ENCODE measurements at regions not wholly inside any gene's neighbourhood (a gene's known extent, or its start where the extent isn't known, plus 50 kb on each side); places are given as distances from the start of the nearest gene placed in this dataset.

DNA sequence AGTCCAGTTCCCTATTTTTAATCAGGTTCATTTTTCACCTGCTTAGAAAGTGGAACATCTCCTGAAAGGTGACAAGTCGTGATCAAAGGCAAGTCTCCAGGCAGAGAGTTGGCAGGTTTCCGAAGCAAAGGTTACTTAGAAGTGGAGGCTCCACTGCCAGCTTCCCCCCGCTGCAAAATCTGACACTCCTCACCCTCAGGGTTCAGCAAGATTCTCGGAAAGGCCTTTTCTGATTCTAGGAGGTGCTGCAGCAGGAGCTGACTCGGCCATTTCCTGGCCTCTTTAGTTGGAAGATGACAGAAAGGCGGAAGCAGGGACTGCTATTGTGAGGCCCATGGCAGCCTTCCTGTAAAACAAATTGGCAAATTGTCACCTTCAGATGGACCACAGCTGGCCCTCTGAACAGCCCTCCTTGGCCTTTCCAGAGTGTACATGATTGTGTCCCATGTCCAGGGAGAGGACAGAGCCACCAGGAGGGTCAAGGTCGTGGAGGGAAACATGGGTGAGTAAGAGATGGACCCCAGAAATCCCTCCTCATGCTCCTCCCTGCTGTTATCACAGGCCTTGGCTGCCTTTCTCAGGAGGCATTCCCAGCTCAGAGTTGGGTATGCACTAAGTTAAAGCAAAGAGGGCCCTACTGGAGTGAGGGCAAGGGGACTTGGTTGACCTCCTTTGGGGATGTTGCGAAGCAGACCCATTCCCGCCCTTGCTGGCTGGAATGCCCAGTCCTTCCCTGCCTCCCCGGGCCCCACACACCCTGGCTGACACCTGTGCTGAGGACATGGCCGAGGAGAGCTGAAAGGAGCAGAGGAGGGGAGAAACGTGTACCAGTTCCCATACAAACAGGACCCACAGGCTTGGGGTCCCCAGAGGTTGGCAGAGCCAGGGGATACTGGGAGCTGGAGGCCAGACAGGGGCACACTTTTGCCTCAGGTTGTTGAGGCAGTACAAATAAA lies 115.5 kb upstream of the IRF2BP2 start:
- DNase-seq, result peak; percentile 81

DNA sequence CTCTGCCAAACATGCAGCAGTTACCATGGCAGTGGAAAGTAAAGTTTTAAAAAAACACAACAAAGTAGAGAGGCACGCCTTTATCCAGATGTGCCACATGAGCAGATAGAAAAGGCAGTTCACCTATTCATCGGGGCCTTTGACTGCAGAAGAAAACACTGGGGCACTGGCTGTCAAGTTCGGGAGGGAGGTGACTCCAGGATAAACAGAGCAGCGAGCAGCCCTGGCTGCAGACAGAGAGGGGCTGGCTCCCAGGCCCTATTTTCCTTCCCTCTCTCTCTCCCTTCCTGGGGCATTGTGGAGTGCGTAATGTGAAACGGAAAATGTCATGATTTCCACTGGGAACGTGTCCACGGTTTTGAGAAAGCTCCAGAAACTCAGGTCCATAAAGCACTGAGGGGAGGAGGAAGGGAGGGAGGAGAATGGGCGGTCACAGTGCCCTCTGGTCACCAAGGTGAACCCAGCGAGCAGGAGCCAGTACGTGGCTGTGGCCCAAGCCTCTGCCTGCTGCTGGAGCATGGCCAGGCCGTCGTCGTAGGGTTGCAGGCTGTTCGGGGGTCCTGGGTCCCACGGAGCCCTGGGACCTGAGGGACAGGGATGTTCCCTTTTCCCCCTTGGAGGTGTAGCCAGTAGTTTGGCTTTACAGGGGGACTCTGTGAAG lies 114.7 kb upstream of the IRF2BP2 start:
- DNase-seq, result peak; percentile 76

DNA sequence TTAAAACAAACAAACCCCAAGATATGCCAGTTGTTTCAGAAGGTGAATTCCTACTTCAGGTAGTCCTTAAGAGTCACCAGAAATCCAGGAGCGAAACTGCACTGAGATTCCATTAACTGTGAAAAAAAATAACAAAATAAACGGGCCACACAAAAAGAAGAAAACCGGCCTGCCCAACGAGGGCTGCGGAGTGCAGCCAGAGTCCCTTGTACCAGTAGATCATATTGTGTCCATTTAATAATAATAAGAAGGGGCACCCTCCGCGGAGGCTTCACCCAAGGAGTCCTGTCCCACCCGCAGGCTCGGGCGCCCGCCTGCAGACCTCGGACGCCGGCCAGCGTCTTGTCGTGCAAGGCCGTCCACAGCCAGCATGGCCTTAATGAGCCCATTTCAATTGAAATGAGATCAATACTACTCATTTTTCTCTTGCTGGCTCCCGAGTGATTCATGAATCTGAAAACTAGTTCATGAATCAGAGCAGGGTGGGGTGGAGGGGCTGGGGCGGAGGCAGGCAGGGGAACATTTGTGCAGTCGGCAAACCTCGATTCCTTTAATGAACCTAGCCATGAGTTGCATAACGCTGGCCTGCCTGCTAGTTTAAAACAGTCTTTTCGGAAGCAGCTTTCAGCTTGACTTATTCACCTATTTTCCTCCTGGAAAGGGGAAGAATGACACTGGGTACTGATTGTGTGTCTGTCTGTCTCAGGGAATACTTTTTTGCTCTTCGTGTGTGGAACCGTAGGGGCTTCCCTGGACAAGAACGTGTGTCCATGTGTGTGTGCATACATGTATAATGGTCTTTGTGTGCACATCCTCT lies 113.1 kb upstream of the IRF2BP2 start:
- peak; percentile 86 for DNase-seq

DNA sequence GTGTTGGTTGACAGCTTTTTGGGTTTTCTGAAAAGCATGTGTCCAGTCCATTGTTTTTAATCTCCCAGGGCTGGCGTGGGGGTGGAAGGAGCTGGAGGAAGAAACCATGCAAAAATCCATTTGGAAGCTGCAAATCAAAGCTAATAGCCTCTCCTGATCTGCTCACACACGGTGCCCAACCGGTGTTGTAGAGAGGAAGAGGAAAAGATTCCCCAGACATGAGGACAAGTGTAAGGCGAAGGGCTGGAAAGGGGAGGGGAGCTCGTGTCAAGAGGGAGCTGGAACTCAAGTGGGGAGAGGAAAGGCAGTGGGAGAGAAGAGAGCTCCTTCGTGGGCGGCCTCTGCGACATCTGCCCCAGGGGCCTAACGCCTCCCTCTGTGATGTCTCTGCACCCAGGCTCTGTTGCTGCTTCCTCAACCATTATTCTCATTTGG lies 112.3 kb upstream of the IRF2BP2 start:
- no peak for DNase-seq

DNA sequence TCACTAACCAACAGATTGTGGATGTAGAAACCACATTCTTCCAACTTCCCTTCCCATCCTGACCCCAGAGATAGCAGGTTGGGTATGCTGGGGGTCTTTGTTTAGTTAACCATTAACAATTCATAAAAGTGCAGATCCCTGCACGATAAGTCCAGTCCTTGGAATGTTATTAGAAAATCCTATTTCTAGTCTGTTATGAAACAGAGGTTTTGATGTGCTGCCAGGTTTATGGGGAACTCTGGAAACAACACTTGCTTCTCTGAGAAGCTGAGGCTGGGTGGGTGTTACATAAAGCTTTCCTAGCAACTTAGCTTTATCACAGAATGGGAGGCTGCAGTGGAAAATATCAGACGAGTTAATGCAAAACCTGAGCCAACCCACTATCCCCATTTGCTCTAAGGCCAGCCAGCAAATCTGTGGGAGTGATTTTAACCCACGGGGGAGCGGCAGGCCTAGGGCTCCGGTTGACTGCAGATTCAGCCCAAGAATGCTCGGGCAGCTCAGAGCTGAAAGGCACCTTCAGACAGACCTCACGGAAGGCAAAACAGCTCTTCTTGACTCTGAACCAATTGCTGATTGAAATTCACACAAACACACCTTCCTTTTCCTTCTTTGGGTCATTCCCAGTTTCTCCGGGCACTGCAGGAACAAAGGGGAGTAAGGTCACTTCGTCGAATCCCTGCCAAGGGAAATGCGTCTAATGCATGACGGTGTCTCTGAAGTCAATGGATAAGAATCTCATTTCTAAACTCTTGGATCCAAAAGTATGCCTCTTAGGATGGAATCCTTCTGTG lies 111.7 kb upstream of the IRF2BP2 start:
- no peak for DNase-seq

DNA sequence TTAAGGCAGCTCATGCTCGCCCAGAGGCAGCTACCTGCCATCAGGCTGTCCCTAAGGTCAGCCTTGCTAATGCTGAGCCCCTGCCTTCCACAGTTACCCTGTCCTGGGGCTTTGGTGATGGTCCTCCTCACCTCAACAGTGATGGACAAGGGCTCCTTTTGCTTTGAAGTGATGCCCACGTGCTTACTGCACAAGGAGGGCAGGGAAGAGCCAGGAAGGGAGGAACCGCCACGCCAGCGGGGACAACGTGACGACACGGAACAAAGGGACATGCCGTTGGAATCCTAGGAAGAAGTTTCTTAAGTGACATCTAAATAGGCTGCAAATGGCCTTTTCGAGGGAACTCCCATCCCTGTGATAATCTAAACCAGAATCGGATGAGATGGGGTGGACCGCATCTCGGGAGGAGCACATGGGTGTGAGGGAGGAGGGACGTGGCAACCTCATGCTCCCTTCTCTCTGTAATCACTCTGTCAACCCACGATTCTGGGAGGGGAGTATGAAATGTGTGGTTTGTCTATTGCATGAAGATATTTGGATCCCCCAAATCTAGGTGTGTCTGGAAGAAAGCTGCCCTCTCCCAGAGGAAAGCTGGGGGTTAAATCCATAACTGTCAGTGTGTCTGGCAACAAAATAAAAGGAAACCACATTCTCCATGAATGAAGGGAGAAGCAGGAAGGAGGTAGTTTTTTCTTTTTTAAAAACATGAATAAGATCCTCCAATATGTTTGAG lies 110.9 kb upstream of the IRF2BP2 start:
- peak; percentile 56 for DNase-seq

DNA sequence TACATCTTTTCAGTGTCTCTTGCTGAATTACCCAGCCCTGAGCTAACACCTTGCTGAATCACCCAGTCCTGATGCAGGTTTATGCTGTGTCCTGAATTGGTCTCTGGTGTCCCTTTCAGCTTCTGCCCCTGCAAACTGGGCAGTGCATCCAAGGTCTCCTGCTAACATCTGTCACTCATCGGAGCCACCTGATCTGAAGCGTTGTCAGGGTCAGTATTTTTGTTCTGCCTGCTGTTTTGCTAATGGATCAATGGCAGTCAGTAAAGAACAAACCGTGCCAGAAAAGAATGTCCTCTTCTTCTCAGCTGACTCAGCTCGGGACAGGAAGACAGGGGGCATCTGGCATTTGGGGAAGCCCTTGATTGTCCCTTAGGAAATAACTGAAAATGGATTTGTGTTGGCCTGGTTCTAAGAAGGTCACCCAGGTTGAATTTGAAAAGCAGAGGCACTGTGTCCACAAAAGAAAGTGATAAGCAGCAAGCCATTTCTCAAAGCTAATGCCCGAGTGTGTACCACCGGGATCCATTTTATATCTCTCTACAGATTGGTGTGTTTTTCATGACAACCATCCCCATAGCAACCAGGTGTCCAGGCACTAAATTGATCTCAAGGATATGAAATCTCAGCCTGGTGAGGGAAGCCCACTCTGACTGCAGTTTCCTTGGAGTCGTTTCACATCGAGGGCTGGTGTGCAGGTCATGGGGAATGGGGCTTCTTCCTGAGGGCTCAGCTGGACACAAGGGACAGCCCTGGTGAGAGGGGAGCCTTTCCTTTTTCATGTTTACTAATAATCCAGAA lies 109.7 kb upstream of the IRF2BP2 start:
- peak; percentile 24 for DNase-seq

DNA sequence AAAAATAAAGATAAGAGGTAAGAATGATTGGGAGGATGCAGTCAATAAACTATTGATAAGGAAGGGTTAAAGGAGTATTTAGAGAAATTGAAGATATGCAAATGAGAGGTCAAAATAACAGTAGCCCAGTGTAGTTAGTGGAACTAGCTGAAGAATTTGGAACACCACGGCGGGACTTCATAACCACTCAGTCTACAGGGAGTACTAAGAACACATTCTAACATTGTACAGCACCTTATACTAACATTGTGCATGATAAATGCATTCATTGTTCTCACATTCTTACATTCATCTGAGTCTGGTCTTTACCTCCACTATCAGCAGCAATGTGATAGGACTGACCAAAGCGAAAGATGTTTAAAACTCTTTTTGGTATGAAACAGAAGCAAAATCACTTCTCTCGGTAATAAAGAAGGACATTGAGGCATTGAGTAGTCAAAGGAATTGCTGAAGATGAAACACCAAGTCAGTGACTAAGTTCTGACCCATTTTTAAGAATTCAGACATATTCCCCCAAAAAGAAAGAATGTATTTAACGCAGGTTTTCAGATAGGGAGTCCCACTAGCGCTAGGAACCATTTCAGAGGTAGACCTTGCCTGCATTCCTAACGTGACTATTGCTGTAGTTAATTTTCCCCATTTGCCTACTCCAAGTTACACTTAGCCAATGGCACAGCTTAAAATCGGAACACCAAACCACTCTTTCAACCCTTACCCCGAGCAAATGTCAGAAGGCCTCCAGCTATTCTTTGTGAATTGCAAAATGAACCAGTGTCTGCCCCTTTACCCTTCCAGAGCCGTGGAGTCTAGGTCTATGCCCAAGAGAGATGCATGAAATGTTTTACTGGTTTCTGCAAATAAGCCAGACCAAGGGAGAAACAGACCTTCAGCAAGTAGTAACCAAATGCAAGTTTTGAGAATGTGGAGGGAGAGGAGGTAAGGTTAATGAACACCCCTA lies 108.8 kb upstream of the IRF2BP2 start:
- no peak for DNase-seq

DNA sequence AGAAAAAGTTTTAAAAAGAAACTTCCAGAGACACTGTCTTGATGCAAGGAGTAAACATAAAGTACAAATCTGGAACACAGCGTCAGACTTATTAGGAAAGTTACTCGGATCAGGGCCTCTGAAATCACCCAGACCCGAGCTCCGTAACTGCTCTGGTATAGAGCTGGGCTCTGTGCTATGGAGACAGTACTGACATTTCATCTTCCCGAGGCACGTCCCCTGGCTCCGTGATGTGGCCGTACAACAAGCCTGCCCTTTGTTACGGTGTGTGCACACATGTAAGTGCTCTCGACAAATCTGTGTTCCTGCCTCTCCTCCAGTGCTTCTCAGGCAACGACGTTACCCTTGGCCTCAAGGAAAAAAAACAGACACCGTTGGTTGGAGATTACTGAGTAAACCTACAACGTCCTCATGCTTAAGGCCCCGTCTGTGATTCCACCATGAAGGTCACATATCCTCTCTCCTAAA lies 107.0 kb upstream of the IRF2BP2 start:
- no peak for DNase-seq

DNA sequence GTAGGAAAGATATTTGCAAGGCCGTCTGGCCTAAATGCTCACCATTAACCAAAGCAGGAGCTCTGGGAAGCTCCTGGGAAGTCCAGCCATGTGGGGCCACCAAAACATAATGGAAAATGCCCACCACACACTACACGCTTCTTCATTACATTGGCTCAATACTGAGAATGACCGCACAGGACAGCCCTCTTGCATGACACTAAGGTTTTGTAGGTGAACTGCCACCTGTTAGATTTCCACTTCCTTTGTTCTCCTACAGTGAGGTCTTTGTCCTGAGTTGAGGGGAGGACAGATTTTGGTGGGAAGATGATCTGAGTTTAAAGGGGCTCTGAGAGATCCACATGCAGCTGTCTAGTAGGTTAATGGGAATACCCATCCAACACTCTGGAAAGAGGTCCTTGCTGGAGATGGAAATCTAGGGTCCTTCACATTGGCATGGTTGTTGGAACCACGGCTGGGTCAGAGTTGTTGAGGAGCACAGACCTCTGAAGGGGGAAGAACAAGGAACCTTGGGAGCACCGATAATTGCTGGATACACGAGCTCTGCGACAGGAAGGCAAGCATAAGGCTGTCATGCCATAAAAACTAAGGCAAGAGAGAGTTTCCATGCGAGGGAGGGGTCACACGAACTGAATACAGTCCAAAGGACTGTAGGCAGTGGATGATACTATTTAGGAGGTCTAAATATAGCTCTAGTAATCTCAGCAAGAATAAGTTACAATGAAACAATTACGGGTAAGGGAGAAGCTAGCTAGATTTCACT lies 105.5 kb upstream of the IRF2BP2 start:
- no peak for DNase-seq

DNA sequence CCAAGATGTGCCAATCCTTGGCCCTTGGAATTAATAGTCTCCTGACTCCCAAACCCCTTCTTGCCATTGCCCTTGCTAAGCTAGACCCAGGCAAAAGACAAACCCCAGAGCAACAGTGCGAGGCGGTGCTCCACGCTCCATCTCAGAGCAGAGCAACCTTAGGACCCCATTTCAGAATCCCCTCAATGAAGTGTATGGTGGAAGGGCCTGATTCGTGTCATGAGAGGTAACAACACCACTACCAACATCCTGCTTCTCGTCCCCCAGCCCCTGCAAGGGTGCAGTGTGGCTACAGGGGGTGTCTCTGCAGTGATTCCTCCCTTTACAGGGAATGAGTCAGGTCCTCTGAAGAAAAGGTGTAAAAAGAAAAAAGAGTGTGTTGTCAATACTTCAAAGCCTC lies 103.9 kb upstream of the IRF2BP2 start:
- DNase-seq, result no peak

DNA sequence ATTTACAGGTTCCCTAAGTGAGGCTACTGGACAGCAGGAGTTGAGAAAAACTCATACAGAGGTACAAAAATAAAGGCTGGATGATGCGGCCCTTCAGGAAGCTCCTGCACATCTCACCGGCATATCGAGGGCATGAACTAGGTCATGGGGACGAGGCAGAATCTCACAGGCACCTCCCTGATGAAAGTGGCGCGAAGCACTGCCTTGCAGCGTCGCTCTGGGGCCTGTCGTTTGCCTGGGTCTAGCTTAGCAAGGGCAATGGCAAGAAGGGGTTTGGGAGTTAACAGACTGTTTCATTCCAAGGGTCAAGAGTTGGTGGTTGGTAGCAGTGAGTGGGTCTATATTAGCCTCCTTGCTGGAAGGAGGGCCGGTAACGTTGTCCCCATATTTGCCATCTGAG lies 103.5 kb upstream of the IRF2BP2 start:
- no peak for DNase-seq

DNA sequence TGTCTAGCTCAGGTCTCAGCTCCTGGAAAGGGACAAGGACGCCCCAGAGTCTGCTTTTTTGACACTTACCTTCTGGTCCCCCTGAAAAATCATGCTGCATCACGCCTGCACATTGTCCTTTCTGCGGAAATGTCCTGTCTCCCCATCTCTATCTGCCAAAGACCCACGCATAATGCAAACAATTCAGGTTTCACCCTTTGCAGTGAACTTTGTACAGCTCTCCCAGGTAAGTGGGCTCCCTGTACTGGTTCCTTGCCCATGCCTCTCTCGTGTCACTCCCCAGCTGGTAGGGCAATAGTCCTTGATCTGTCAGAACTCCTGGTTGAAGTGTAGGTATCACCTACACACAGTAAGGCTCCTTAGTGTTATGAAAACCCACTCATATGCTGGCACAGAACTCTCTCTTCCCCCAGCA lies 102.9 kb upstream of the IRF2BP2 start:
- no peak for DNase-seq

DNA sequence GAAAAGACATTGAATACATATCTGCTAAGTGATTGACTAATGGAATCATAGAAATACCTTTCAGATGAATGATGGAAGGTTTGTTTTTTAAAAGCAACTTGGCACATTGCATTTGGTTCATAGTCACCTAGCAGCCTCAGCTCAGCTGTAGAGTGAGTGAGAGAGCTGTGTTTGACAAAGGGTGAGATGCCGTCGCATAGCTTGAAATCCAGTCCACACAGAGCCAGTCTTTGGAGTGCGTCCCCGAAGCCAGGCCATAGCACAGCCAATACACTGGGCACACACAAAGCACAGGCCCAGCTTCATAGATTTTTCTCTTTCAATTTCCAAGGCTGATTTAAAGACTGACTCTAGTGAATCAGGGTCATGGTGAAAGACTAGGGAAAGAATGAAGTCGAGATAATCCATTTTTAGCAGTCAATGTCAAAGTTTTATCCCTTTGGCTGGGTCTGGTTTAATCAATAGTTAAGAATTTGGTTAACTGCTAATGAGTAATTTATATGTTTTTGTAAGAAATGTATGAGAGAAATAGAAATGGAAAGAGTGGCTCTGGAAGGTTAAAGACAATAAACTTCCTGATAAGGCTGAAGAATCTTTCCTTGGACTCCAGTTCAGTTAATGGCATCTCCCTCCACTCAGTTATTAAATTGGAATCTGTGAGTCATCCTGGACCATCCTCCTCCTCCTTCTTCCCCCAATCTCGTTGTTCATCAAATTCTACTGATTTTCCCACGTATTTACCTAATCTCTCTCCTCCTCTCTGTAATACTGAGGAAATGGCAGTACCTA lies 101.2 kb upstream of the IRF2BP2 start:
- DNase-seq, result no peak

DNA sequence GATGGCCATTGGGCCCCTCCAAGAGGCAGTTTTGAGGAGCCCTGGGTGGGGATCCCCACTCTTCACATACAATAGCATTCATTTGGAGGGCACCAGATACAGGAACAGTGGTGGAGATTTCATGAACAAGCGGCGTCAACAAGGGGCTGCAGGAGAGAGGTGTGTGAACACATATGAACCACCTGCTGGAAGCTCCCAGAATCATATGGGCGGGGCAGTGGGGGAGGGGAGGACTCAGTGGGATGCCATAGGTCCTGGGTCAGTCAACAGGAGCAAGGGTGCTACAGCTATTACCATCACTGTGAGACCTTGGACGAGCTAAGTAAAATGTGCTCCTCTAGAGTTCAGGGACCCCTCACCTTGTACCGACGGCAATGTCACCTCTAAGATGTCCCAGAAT lies 100.4 kb upstream of the IRF2BP2 start:
- no peak for DNase-seq

DNA sequence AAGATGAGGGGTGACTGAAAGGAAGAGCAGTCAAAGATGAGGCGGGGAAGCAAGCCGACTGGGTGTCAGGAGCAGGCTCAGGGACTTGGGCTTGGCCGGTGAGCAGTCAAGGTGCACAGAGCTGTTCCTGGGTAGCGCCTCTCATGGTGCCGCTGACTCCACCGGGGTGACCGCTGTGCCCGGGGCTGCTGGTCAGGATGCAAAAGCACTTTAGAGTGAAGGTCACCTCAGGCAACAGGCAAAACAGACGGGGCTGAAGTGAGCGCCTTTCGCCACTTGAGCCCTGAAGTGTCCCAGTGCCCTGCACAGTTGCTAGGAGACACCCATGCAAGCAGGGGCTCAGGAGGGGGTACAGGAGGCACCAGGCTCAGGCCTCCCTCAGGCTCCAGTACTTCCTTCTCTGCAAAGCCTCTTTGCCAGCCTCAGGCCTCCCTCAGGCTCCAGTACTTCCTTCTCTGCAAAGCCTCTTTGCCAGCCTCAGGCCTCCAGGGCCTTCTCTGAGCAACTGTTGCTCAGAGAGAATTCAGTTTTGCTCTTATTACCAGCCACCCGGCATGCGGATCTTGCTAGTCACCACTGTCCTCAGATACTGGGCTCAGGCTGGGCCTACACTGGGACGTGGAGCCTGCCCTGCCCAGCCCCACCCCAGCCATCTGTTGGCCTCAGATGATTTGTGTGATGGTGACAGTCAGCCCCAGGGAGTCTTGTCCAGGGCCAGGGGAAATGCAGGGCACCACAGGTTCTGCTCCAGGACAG lies 99.7 kb upstream of the IRF2BP2 start:
- no peak for DNase-seq

Measured in activated effector memory CD4-positive, alpha-beta T cell treated with anti-CD3 and anti-CD28 coated beads, Interleukin-2, amount 50 U/mL, for 16 hours (primary cell).